WTC11 (cell line): ENCODE measurements at regions not wholly inside any gene's neighbourhood (a gene's known extent, or its start where the extent isn't known, plus 50 kb on each side); places are given as distances from the start of the nearest gene placed in this dataset.

Experiments
- ATF1 ChIP-seq: sonication (generic); formaldehyde crosslinking; IDR thresholded peaks from 2 replicates; pipeline ENCODE4 v1.8.1; 2023; ENCODE audit warnings: mild to moderate bottlenecking, moderate library complexity, missing genetic modification reagents
- CTCF ChIP-seq: fragments of 200-600 bp; IDR thresholded peaks from 2 replicates; pipeline ENCODE4 v1.8.0; 2022; ENCODE audit warnings: antibody characterized with exemption
- NFATC4 ChIP-seq: fragments of 250-450 bp; sonication (Bioruptor Pico); IDR thresholded peaks from 2 replicates; pipeline ENCODE4 v1.9.0; 2021; ENCODE audit warnings: mild to moderate bottlenecking
- RELA ChIP-seq: sonication (generic); formaldehyde crosslinking; IDR thresholded peaks from 2 replicates; pipeline ENCODE4 v1.8.1; 2022; ENCODE audit warnings: missing genetic modification reagents, mild to moderate bottlenecking, borderline replicate concordance
- TCF7 ChIP-seq: sonication (generic); formaldehyde crosslinking; IDR thresholded peaks from 2 replicates; pipeline ENCODE4 v1.8.0; 2022; ENCODE audit warnings: mild to moderate bottlenecking, low read depth, missing genetic modification reagents, moderate library complexity
- ZSCAN18 ChIP-seq: fragments of 250-450 bp; sonication (Bioruptor Pico); IDR thresholded peaks from 2 replicates; pipeline ENCODE4 v2.1.2; 2022; ENCODE audit warnings: mild to moderate bottlenecking, moderate library complexity

GRCh38 chr6:16953905-16954304, 147.9 kb upstream of the STMND1 start:
- TF ChIP-seq ZSCAN18 (CRISPR knock-in tag) (no peak), TCF7 (CRISPR knock-in tag) (no peak), CTCF (no peak), RELA (no peak), NFATC4 (CRISPR knock-in tag) (no peak), ATF1 (CRISPR knock-in tag) (no peak)
